Stomach (tissue), 8 donors: ENCODE measurements at regions not wholly inside any gene's neighbourhood (a gene's known extent, or its start where the extent isn't known, plus 50 kb on each side); places are given as distances from the start of the nearest gene placed in this dataset.

Experiments used
- DNase-seq, 2 donors: peaks; one replicate each; pipeline versions ENCODE4 v3.0.0 to v3.0.0-alpha.2; 2013 to 2019
- H3K27ac ChIP-seq, 5 donors: fragments of 200-600 bp in 4 of 5; sonication (generic) in 4 of 5; one replicate each; pipeline ENCODE4 v1.5.1; 2013 to 2019; ENCODE audit warnings: mild to moderate bottlenecking in 1 of 5, moderate library complexity in 1 of 5
- H3K27me3 ChIP-seq, 3 donors: fragments of 200-600 bp; sonication (generic); one replicate each; pipeline ENCODE4 v1.5.1; 2017 to 2019; ENCODE audit warnings: mixed run types in 1 of 3
- H3K36me3 ChIP-seq, 4 donors: fragments of 200-600 bp; sonication (generic); 1 replicate in 3 of 4; 2 replicates in 1 of 4; pipeline ENCODE4 v1.5.1; 2016 to 2019
- H3K4me1 ChIP-seq, 4 donors: fragments of 200-600 bp; sonication (generic); one replicate each; pipeline ENCODE4 v1.5.1; 2016 to 2019
- H3K4me3 ChIP-seq, 4 donors: fragments of 200-600 bp; sonication (generic) in 3 of 4; one replicate each; pipeline ENCODE4 v1.5.1; 2016 to 2019; ENCODE audit warnings: mild to moderate bottlenecking in 1 of 4
- H3K9me3 ChIP-seq, 4 donors: fragments of 200-600 bp; sonication (generic); one replicate each; pipeline ENCODE4 v1.5.1; 2016 to 2019
- CTCF ChIP-seq, 7 experiments: fragments of 450-650 bp in 4 of 7; fragments of 200-600 bp in 3 of 7; sonication (generic) in 3 of 7; IDR thresholded peaks; one replicate each; pipeline ENCODE4 v1.5.1; 2016 to 2019; ENCODE audit warnings: antibody characterized with exemption in 7 of 7, control low read depth in 2 of 7, mild to moderate bottlenecking in 1 of 7
- EP300 ChIP-seq: sonication (generic); formaldehyde crosslinking; IDR thresholded peaks from one replicate; pipeline ENCODE4 v1.6.1; 2017; ENCODE audit warnings: antibody characterized with exemption
- POLR2A ChIP-seq, 4 donors: fragments of 450-650 bp; IDR thresholded peaks; one replicate each; pipeline ENCODE4 v1.6.1; 2016; ENCODE audit warnings: antibody characterized with exemption in 4 of 4, control low read depth in 2 of 4, mild to moderate bottlenecking in 1 of 4, moderate library complexity in 1 of 4
- POLR2AphosphoS5 ChIP-seq, 3 donors: sonication (generic); formaldehyde crosslinking; IDR thresholded peaks; one replicate each; pipeline ENCODE4 v1.6.1; 2016; ENCODE audit warnings: antibody characterized with exemption in 3 of 3
- WGBS, 5 donors: extraction: QIAGEN DNeasy Blood & Tissue Kit in 3 of 5; methylation state at CpG; one replicate each; pipeline versions ENCODE4 v1.1.5 to v1.1.7; 2013 to 2018; 5-methylcytosine and 5-hydroxymethylcytosine counted together
- intact Hi-C: fragments of 100-400 bp; cut with DNase I; formaldehyde crosslinking; loops from one replicate; pipeline ENCODE4 v1.15.1; 2023; ENCODE audit warnings: low total_unique reads
- donor health status: healthy with polysubstance abuse.
- donor health status: Bipolar disorder and iron deficiency.
- donor health status: healthy.

- no peak for DNase-seq
- 69 to 83% (median 70%) methylated on average over 5 of the region's 5 CpGs for WGBS, 5 donors
- peaks cover 15 to 38% (median 27%) of the 10 kb centered on the region in 4 donors for H3K4me1 ChIP-seq
- no peaks in the 10 kb centered on the region for H3K27me3 ChIP-seq
- H3K9me3 ChIP-seq, result no peaks in the 10 kb centered on the region
- no peak overlapping the region for H3K27ac ChIP-seq
- intact Hi-C loops, result no loop called here
- TF ChIP-seq POLR2A (IDR thresholded peaks at IDR 0.05) (no peak), EP300 (no peak), POLR2AphosphoS5 (IDR thresholded peaks at IDR 0.05) (no peak), CTCF (IDR thresholded peaks at IDR 0.05) (no peak)
- no peak overlapping the region for H3K4me3 ChIP-seq
- no peaks in the 10 kb centered on the region for H3K36me3 ChIP-seq
Observed at GRCh38 chr1:113248494-113248893, 141.8 kb upstream of the MAGI3 start.

GRCh38 chr1:113250161-113250560 is 140.2 kb upstream of the MAGI3 start:
- H3K36me3 ChIP-seq, result no peaks in the 10 kb centered on the region
- WGBS, 5 donors, result 71 to 80% (median 78%) methylated on average over 6 of the region's 6 CpGs
- H3K4me1 ChIP-seq, result peaks cover 17 to 35% (median 34%) of the 10 kb centered on the region in 4 donors
- intact Hi-C loops, result no loop called here
- no peaks in the 10 kb centered on the region for H3K9me3 ChIP-seq
- no peak overlapping the region for H3K4me3 ChIP-seq
- TF ChIP-seq EP300, result no peak
- no peak overlapping the region for H3K27ac ChIP-seq
- no peak for DNase-seq
- no peaks in the 10 kb centered on the region for H3K27me3 ChIP-seq

GRCh38 chr1:113252166-113252565 is 138.1 kb upstream of the MAGI3 start:
- Histone ChIP-seq H3K4me1 (peaks cover 21 to 31% (median 26%) of the 10 kb centered on the region in 4 donors), H3K9me3 (no peaks in the 10 kb centered on the region), H3K27ac (peak overlapping the region in 3 of 5 donors; percentile 40 to 86 (median 81)), H3K4me3 (no peak overlapping the region), H3K36me3 (no peaks in the 10 kb centered on the region), H3K27me3 (no peaks in the 10 kb centered on the region)
- no peak for TF ChIP-seq CTCF (IDR thresholded peaks at IDR 0.05)
- TF ChIP-seq POLR2AphosphoS5 (IDR thresholded peaks at IDR 0.05), result no peak
- TF ChIP-seq POLR2A (IDR thresholded peaks at IDR 0.05), result no peak
- no peak for TF ChIP-seq EP300
- no peak for DNase-seq
- intact Hi-C loops, result no loop called here
- 73 to 78% (median 76%) methylated on average over 7 of the region's 7 CpGs for WGBS, 5 donors

GRCh38 chr1:113253187-113253586 is 137.1 kb upstream of the MAGI3 start:
- intact Hi-C loops, result no loop called here
- Histone ChIP-seq H3K36me3 (no peaks in the 10 kb centered on the region), H3K27ac (peak overlapping the region in 4 of 5 donors; percentile 68 to 86 (median 81)), H3K9me3 (no peaks in the 10 kb centered on the region), H3K27me3 (no peaks in the 10 kb centered on the region), H3K4me3 (no peak overlapping the region), H3K4me1 (peaks cover 17 to 26% (median 19%) of the 10 kb centered on the region in 4 donors)
- DNase-seq, result peak in 1 of 2 donors; percentile 55
- 41 to 60% (median 52%) methylated on average over 4 of the region's 4 CpGs for WGBS, 5 donors
- TF ChIP-seq POLR2A (IDR thresholded peaks at IDR 0.05), result no peak
- TF ChIP-seq CTCF (IDR thresholded peaks at IDR 0.05), result no peak
- no peak for TF ChIP-seq EP300
- TF ChIP-seq POLR2AphosphoS5 (IDR thresholded peaks at IDR 0.05), result no peak

GRCh38 chr1:113253590-113253989 is 136.7 kb upstream of the MAGI3 start:
- Histone ChIP-seq H3K4me3 (no peak overlapping the region), H3K27me3 (no peaks in the 10 kb centered on the region), H3K36me3 (no peaks in the 10 kb centered on the region), H3K4me1 (peaks cover 16 to 26% (median 19%) of the 10 kb centered on the region in 4 donors), H3K27ac (peak overlapping the region in 4 of 5 donors; percentile 68 to 86 (median 81)), H3K9me3 (no peaks in the 10 kb centered on the region)
- 32 to 57% (median 42%) methylated on average over 2 of the region's 2 CpGs for WGBS, 5 donors
- intact Hi-C loops, result no loop called here
- TF ChIP-seq POLR2AphosphoS5 (IDR thresholded peaks at IDR 0.05), result no peak
- TF ChIP-seq EP300, result no peak
- TF ChIP-seq CTCF (IDR thresholded peaks at IDR 0.05), result no peak
- TF ChIP-seq POLR2A (IDR thresholded peaks at IDR 0.05), result no peak
- no peak for DNase-seq
